GM19395 (cell line): ENCODE measurements at regions not wholly inside any gene's neighbourhood (a gene's known extent, or its start where the extent isn't known, plus 50 kb on each side); places are given as distances from the start of the nearest gene placed in this dataset.

ENCODE experiments used
- ATAC-seq: cut with Tn5 transposase; IDR thresholded peaks from one replicate; pipeline ENCODE4 v1.9.1; 2021; ENCODE audit warnings: mild to moderate bottlenecking, moderate library complexity; ENCODE audit not compliant: unreplicated experiment

GRCh38 chr4:138759554-138759902 lies 256.1 kb upstream of the NOCT start:
- ATAC-seq: no peak

GRCh38 chr4:138758876-138759553 lies 256.6 kb upstream of the NOCT start:
- ATAC-seq: no peak

- ATAC-seq: no peak
Observed at GRCh38 chr4:138758196-138758595, 257.4 kb upstream of the NOCT start.

- no peak for ATAC-seq
Observed at GRCh38 chr4:138757432-138757831, 258.1 kb upstream of the NOCT start.

- no peak for ATAC-seq
Observed at GRCh38 chr4:138756519-138756918, 259.1 kb upstream of the NOCT start.

- no peak for ATAC-seq
Observed at GRCh38 chr4:138751309-138751708, 264.3 kb upstream of the NOCT start.

- no peak for ATAC-seq
Observed at GRCh38 chr4:138749303-138749702, 266.3 kb upstream of the NOCT start.

- no peak for ATAC-seq
Observed at GRCh38 chr4:138741766-138742377, 273.7 kb upstream of the NOCT start.

GRCh38 chr4:138740816-138741745 lies 274.5 kb upstream of the NOCT start:
- ATAC-seq: no peak

GRCh38 chr4:138736362-138736761 lies 279.2 kb upstream of the NOCT start:
- ATAC-seq: no peak

GRCh38 chr4:138734746-138735145 lies 280.8 kb upstream of the NOCT start:
- no peak for ATAC-seq

- ATAC-seq: no peak
Observed at GRCh38 chr4:138728566-138728965, 287.0 kb upstream of the NOCT start.

GRCh38 chr4:138727731-138728130 lies 287.9 kb upstream of the NOCT start:
- no peak for ATAC-seq

GRCh38 chr4:138724530-138724929 lies 291.1 kb upstream of the NOCT start:
- no peak for ATAC-seq

GRCh38 chr4:138716559-138717335 lies 298.8 kb upstream of the NOCT start:
- ATAC-seq: no peak

- ATAC-seq: no peak
Observed at GRCh38 chr4:138710297-138710696, 305.3 kb upstream of the NOCT start.

- ATAC-seq: no peak
Observed at GRCh38 chr4:138709859-138710258, 305.7 kb upstream of the NOCT start.

- ATAC-seq: no peak
Observed at GRCh38 chr4:138707746-138708677, 307.6 kb upstream of the NOCT start.

- no peak for ATAC-seq
Observed at GRCh38 chr4:138706201-138706600, 309.4 kb upstream of the NOCT start.
